Dermis blood vessel endothelial cell (primary cell): ENCODE measurements at regions not wholly inside any gene's neighbourhood (a gene's known extent, or its start where the extent isn't known, plus 50 kb on each side); places are given as distances from the start of the nearest gene placed in this dataset.
"Not testable (repeated sequence)": the region's sequence is repeated elsewhere in the genome, so short reads cannot be mapped to it uniquely, and the experiment has no call there.

Source experiments
- DNase-seq: peaks from one replicate; pipeline ENCODE4 v3.0.0; 2010

DNA sequence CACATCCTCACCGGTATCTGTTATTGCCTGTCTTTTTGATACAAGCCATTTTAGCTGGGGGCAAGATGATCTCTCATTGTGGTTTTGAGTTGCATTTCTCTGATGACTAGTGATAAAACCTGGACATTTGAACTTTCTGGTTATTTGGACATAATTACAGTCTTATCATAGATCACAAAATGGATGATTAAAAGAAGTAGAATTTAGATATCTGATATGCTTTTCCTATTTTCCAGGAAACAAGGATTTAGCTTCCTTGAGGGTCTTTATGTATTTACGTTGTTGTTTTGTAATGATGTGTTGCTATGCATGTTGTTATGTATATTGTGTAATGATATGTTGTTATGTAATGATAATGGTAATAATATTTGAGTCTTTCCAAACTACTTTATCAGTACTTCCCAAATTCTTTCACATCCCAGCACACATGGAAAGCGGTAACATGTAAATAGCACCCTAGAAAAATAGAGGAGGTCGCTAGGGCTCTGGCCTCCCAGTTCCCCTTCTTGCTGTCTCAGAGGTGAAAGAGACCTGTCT lies 53.8 kb downstream of the GJD2 start:
- no peak for DNase-seq

DNA sequence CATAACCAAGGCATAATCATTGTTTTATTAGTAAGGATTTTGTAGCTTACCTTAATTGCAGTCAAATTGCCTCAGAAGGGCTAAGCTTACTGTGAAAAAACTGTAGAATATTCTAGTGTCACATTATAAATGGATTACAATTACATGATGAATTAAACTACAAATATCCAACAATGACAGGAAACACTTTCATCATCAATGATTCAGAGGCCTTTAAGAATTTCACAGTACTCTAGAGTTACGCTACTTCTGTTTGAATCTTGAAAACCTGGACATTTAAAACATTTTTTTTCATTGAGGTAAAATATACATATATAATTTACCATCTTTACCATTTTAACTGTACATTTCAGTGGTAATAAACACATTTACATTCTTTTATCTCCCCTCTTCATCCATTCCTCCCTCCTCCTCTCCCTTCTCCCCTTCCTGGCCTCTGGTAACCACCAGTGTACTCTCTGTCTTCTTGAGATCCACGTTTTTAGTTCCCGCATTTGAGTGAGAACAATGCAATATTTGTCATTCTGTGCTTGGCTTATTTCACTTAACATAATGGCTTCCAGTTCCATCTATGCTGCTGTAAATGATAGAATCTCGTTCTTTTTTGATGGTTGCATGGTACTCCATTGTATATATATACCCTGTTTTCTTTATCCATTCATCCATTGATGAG lies 54.7 kb downstream of the GJD2 start:
- peak; percentile 72 for DNase-seq

DNA sequence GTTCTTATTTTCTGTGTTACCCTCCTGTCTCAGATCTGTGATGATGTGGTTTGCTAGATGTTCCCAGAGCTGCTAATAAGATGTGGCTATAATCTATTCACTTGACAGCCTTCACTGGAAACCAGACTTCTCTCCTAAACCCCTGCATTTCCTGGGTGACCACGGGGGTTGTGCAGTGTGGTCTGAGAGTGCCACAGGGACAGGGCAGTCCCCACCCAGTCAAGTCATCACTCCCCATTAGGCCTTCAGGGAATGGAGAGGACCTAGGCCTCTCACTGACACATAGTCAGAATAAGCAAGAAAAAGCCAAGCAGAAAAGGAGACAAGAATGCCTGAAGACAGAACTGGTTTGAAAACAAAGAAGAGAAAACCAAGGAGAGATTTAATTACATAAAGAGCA lies 58.3 kb downstream of the GJD2 start:
- DNase-seq, result no peak

DNA sequence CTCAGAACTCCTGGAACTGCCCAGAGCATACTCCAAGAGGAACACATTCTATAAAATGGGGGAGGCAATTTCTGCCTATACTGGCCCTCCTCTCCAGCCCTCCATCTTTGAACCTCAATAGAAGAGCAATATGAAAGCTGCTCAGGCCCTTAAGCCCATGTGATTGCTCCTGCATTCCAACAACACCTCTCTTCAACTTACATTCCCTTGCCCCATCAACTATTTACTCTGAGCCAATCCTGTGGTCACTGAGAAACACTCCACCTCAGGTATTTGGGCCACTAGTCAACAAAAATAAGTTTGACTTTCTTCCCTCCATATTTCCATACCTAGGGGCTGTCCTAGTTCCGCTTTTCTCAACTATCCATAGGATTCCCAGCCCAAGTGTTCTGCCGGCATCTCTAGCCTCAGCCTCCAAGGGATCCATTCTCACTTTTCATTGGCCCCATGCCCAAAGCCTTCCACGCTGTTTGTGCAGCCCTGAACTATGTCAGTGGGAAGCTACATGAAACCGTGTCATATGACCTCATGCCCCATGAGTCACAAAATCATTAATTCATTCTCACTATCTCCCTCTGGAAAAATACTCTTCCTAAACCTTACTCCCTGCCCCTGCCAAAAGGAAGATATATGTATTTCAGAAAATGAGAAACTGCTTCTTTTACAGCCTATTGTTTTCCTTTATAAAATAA lies 61.6 kb downstream of the GJD2 start:
- DNase-seq, result peak; percentile 51

DNA sequence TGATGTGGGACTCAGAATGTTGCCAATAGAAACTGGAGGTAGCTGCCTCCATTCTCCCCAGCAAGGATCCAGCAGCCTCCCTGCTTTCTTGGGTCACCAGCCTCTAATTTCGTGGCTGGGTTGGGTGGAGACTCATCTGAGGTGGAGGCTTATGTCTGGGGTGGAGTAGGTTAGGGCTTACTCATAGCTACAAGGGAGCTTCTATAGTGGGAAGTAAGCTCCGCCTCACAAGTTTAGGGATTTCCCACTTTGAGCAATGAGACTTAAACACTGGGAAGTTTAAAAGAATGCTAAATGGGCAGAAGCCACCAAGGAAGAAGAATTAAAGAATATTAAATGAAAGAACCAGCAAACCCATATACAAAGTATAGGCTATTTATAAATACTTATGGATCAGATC lies 63.8 kb downstream of the GJD2 start:
- DNase-seq, result no peak

DNA sequence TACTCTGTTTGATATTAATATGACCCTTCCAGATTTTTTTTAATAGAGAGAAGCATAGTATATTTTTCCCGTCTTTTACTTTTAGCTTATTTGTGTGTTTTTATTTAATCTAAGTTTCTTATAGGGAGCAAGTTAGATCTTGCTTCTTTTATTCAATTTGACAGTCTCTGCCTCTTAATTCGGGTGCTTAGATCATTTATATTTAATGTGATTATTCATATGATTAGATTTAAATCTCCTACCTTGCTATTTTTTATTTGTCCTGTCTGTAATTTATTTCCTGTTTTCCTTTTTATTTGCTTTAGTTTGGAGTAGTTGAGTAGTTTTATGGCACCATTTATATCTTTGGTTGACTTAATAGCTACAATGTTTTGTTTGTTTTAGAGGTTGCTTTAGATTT lies 66.1 kb downstream of the GJD2 start:
- no peak for DNase-seq

DNA sequence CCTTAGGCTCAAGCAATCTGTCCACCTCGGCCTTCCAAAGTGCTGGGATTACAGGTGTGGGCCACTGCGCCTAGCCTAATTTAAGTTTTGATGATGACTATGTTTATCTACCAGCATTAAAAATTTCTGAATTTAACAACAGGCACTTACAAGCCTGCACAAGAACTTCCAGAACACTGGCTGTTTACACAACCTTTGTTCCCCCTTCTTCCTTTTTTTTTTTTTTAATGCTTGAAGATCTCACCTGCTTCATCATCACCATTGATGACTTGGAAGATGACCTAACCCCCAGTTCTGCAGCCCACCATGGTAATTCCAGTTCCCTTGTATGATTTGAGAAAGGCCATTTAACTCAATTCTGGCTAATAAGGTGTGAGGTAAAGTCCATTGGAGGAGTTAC lies 70.4 kb downstream of the GJD2 start:
- DNase-seq, result no peak

DNA sequence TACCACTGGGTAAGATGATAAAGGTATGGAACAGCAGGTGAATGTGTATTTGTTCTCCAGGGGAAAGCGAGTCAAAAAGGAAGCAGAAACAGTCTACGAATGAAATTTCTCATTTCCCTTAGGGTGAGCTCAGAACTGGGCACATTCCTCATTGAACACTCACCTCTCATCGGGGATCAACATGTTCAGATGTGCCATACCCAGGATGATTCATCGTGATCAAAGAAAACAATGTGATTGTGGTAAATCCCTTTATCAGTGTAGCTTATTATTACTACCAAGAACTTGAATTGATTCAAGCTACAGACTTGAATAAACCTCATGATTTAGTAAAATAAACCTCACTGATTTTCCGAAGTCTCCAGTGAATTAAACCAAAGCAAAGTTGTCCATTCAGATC lies 72.1 kb downstream of the GJD2 start:
- peak; percentile 62 for DNase-seq

DNA sequence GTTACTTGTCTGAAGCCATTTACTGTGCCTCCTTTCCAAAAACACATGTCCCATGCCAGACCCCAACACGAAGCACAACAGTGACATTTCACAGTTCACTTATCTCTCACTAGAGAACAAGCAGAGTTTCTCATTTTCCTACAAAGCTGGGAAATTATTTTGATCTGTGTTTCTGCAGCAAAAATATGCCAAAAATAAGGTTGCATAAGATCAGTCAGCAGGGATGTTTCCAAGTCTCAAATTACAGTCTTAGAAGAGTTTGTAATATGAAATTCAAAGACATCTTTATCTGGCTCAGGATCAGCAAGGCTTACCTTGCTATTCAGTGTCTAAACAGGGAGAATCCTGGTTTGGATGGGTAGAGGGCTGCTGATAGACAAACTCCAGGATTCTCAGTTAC lies 75.5 kb downstream of the GJD2 start:
- no peak for DNase-seq

DNA sequence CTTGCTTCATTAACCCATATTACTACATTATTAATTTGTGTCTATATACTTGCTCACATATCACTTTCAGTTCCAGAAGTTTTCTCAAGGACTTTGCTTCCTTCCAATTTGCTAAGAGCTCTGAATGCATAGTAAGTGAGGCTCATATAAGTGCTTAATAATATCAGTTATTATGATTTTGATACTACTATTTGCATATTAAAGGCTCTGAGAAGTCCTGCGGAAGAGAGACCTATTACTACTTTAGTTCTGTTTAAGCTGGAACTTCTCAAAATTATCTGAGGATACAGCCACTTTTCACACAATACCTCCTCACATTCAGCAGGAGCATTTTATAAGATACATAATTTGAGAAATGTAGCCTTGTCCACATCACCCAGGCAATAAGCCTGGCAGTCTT lies 81.6 kb downstream of the GJD2 start:
- no peak for DNase-seq

DNA sequence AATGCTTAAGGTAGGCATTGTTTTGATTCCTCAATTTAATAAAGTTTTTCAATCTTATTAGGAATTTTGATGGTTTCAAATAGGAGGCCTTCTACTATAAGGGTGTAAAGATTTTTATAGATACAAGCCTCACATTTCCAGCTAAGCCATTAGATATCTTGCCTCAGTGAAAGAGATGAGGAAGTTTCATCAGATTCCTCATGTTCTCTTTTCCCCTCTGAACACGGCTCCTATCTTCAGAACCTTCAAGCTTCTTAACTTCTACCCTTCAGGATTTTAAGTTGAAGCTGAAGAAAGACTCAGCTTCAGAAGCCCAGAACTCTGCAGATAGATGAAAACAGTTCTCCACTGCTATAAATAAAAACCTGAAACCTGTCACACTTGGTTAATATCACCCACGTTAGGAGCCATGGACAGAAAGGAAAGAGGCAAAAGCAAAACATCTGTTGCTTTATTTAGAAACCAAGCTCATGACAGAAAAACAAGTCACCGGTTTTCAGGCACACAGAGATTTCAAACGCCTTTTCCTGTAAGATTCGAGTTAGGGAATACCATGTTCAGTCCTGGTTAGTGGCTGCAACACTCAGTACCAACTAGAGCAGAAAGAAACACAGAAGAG lies 82.2 kb upstream of the GOLGA8B start:
- no peak for DNase-seq

DNA sequence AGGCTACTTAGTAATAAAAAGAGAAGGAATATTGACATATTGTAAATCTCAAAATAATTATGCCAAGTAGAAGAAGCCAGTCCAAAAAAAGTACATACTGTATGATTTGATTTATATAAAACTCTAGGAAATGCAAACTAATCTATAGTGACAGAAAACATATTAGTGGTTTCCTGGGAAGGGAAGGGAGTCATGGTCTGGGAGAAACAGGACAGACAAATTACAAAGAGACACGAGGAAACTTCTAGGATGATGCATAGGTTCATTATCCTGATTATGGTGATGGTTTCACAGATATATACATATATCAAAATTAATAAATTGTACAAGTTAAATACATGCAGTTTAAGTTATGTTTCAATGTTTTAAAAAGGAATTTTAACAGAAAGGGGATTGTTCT lies 81.0 kb upstream of the GOLGA8B start:
- DNase-seq, result no peak

DNA sequence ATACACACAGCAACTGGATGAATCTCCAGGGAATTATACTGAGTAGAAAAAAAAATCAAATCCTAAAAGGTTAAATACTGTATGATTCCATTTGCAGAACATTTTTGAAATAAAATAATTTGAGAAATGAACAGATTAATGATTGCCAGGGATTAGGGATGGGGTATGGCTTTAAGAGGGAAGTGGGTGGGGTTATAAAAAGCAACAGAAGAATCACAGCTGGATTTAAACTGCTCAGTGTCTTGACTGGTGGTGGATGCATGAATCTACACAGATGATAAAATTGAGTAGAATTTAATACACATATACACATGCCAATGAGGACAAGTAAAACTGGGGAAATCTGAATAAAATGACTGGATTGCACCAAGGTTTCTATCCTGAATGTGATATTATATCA lies 79.7 kb upstream of the GOLGA8B start:
- DNase-seq, result no peak

DNA sequence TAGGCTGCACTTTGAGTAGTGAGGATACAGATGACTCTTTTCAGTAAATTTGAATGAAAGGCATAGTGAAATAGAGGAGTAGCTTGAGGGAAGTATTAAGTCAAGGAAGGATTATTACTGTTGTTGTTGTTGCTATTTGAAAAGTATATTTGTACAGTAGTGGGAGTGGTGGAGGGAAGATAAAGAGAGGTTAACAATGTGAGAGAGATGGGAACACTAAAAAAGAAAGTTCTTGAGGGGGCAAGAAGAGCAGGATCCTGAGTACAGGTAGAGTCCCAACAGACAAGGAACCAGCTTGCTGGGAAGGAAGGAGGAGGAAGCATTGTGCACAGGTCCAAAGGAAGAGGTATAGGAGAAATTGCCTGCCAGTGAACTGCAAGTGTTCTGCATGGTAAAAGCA lies 75.6 kb upstream of the GOLGA8B start:
- no peak for DNase-seq

DNA sequence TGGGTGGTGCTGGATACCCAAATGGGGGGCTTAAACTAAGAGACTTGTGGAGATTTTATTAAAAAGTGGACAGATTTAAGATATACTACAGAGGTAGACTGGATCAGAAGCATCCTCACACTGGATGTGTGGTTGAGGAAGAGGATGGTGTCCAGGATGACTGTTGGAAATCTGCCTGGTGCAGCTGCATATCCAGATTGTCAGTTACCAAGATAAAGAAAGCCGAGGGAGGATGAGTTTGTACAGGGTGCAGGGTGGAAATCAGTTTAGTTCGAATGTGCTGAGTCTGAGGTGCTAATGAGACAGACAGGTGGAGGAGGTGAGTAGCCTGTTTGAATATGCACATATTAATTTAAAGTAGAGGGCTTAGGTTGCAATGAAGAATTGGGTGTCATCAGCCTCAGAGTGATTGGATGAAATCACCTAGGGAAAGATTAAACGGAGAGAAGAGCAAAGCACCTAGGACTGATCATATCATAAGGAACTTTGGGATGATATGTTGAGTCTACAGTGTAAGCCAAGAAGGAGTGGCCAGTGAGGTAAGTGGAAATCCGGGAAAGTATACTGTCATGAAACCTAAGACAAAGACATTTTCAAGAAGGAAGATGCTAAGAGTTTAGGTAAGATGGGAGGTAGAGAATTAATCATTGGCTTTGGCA lies 74.1 kb upstream of the GOLGA8B start:
- DNase-seq, result no peak

DNA sequence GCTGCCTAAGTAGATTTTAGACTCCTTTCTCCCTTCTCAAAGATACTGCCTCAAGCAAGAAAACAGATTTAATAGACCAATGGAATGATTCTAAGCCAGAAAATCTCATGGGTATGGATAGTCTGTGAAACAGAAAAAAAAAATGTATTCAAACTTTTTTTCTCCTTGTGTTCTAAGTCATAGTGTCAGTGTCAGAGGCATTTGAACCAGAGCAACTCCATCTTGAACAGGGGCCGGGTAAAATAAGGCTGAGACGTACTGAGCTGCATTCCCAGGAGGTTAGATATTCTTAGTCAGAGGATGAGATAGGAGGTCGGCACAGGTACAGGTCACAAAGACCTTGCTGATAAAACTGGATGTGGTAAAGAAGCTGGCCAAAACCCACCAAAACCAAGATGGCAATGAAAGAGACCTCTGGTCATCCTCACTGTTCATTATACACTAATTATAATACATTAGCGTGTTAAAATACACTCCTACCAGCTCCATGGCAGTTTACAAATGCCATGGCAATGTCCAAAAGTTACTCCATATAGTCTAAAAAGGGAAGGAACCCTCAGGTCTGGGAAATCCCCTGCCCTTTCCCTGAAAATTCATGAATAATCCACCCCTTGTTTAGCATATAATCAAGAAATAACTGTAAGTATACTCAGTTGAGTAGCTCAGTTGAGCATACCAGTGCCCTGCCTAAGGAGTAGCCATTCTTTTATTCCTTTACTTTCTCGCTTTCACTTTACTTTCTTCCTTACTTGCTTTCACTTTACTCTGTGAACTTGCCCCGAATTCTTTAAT lies 72.8 kb upstream of the GOLGA8B start:
- no peak for DNase-seq

DNA sequence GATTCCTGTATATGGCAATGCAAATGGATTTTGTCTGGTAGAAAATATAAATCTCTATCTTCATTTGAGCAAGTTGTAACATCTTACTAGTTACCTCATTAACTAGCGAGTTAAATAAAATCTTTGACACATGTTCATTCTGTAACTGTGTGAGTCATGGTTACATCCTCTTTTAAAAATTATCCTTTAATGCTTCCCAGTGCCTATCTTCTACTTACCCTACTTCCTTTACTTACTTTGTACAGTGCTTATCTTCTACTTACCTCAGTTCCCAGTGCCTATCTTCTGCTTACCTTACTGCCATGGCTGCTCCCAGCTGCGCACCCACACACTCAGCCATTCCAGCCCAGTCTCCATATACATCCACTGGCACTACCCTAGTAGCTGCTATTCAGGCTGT lies 71.9 kb upstream of the GOLGA8B start:
- no peak for DNase-seq

DNA sequence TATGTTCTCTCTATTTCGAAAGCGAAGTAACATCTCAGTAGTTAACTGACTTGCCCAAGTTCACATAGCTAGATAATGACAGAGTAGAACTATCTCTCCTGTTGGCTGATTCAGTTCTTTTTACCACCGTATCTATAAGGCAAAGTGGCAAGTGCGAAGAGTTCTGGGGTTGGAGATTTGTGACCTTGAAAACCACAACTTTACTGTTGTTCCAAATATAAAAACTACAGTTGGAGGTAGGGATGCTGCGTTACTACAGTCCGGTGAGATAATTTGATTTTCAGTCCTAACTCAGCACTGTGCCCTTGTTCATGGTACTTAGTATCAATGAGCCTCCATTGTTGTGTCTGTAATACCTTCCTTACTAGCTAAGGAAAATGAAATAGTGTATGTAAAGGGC lies 71.2 kb upstream of the GOLGA8B start:
- no peak for DNase-seq

DNA sequence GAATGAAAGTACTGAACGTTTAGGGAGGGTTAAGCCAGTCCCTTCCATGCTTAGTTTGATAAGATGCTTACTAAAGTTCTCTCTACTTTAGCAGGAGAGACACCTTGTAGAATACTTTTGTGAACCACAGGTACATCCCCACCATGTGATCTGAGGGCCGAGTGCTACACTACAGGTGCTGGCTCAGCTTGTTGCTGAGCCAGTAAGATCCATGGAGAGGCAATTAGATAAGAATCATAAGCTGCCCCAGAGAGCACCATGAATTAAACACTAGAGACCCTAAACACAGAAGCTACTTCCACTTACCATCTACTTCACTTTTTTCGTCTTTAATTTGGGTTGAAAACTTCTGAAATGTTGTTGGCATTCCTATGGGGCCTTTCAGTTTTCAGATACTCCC lies 70.5 kb upstream of the GOLGA8B start:
- DNase-seq, result no peak

DNA sequence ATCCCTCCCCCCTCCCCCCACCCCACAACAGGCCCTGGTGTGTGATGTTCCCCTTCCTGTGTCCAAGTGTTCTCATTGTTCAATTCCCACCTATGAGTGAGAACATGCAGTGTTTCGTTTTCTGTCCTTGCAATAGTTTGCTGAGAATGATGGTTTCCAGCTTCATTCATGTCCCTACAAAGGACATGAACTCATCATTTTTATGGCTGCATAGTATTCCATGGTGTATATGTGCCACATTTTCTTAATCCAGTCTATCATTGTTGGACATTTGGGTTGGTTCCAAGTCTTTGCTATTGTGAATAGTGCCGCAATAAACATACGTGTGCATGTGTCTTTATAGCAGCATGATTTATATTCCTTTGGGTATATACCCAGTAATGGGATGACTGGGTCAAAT lies 69.9 kb upstream of the GOLGA8B start:
- not testable (repeated sequence) for DNase-seq

DNA sequence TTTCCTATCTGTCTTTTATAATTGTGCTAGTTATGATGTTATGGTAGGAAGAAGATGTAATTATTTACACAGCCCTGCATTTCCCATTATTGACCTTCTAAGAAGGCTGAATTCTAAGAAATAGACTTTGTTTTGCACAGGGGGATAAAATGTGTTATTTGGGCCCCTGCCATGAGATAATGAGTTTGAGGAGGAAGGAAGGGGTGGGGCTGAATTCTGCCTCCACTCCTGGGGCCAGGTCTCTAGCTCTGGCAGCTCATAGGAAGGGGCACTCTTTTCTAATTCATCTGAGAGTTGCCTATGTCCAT lies 69.2 kb upstream of the GOLGA8B start:
- DNase-seq, result no peak

DNA sequence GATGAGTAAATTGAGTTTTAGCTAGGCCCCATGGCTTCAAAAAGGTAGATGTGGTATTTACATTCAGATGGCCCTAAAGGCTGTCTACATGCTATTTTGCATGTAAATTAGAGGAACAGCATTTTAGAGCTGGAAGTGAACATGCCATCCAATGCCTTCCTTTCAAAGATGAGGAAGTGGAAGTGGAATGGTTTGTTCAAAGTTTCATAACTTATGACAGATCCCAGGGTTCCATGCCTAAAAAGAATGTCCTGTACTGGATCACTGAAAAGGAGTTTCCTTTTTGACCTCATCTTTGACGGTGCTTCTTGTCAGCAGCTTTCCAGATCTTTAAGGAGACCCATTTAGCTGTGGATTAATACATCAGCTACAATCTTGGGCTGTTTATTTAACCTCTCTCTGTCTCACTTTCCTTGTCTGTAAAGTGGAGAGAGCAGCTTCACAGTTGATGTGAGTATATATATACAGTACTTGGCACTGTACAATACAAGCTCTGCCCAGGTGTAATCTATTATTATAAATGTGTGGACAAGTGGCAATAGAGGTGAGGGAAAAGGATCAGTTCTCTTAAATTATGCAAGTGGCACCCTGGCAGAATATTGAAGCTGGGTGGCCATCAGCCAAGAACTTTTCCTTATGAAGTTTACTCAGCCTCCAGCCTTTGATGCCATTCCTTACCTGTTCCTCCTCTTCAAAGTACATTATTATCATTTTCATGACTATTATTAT lies 68.7 kb upstream of the GOLGA8B start:
- DNase-seq, result no peak
